ENCODE measurements at regions not wholly inside any gene's neighbourhood (a gene's known extent, or its start where the extent isn't known, plus 50 kb on each side); places are given as distances from the start of the nearest gene placed in this dataset.

GRCh38 chr12:94074980-94075629 lies 73.3 kb upstream of the PLXNC1 start:
- no peaks in the 10 kb centered on the region for H3K9me3 ChIP-seq
- no peaks in the 10 kb centered on the region for H3K4me1 ChIP-seq
- H3K36me3 ChIP-seq = no peaks in the 10 kb centered on the region
- peak; percentile 80 for TF ChIP-seq CTCF (IDR thresholded peaks at IDR 0.05; ENCODE audit: low read depth, low read length)
- H3K4me3 ChIP-seq (ENCODE audit: low read depth, low read length) = no peak overlapping the region
- H3K27me3 ChIP-seq = no peaks in the 10 kb centered on the region
- DNase-seq = peak; percentile 40

GRCh38 chr12:94077209-94077608 lies 71.2 kb upstream of the PLXNC1 start:
- no peak for DNase-seq
- H3K4me3 ChIP-seq (ENCODE audit: low read depth, low read length) = no peak overlapping the region
- H3K4me1 ChIP-seq = no peaks in the 10 kb centered on the region
- H3K36me3 ChIP-seq = no peaks in the 10 kb centered on the region
- H3K27me3 ChIP-seq = no peaks in the 10 kb centered on the region
- TF ChIP-seq CTCF (IDR thresholded peaks at IDR 0.05; ENCODE audit: low read depth, low read length) = no peak
- H3K9me3 ChIP-seq = no peaks in the 10 kb centered on the region

GRCh38 chr12:94078138-94078723 lies 70.1 kb upstream of the PLXNC1 start:
- Histone ChIP-seq H3K36me3 (no peaks in the 10 kb centered on the region), H3K27me3 (no peaks in the 10 kb centered on the region), H3K9me3 (no peaks in the 10 kb centered on the region), H3K4me1 (no peaks in the 10 kb centered on the region), H3K4me3 (ENCODE audit: low read depth, low read length) (no peak overlapping the region)
- TF ChIP-seq CTCF (IDR thresholded peaks at IDR 0.05; ENCODE audit: low read depth, low read length) = no peak
- no peak for DNase-seq

GRCh38 chr12:94078736-94079509 lies 69.5 kb upstream of the PLXNC1 start:
- no peak for TF ChIP-seq CTCF (IDR thresholded peaks at IDR 0.05; ENCODE audit: low read depth, low read length)
- no peaks in the 10 kb centered on the region for H3K9me3 ChIP-seq

GRCh38 chr12:94079566-94080340 lies 68.6 kb upstream of the PLXNC1 start:
- Histone ChIP-seq H3K36me3 (no peaks in the 10 kb centered on the region), H3K4me1 (no peaks in the 10 kb centered on the region), H3K9me3 (no peaks in the 10 kb centered on the region), H3K4me3 (ENCODE audit: low read depth, low read length) (no peak overlapping the region), H3K27me3 (no peaks in the 10 kb centered on the region)
- no peak for DNase-seq
- TF ChIP-seq CTCF (IDR thresholded peaks at IDR 0.05; ENCODE audit: low read depth, low read length) = no peak

More at GRCh38 chr12:94078736-94079509, 69.5 kb upstream of the PLXNC1 start:
- Histone ChIP-seq H3K27me3 (no peaks in the 10 kb centered on the region), H3K4me3 (ENCODE audit: low read depth, low read length) (no peak overlapping the region), H3K36me3 (no peaks in the 10 kb centered on the region), H3K4me1 (no peaks in the 10 kb centered on the region)
- no peak for DNase-seq
